Middle frontal gyrus (tissue), 1 donor: ENCODE measurements at regions not wholly inside any gene's neighbourhood (a gene's known extent, or its start where the extent isn't known, plus 50 kb on each side); places are given as distances from the start of the nearest gene placed in this dataset.

ENCODE experiments used
- DNase-seq: peaks from one replicate; pipeline ENCODE4 v3.0.0-alpha.2; 2015; ENCODE audit warnings: low spot score; ENCODE audit errors: extremely low spot score

DNA sequence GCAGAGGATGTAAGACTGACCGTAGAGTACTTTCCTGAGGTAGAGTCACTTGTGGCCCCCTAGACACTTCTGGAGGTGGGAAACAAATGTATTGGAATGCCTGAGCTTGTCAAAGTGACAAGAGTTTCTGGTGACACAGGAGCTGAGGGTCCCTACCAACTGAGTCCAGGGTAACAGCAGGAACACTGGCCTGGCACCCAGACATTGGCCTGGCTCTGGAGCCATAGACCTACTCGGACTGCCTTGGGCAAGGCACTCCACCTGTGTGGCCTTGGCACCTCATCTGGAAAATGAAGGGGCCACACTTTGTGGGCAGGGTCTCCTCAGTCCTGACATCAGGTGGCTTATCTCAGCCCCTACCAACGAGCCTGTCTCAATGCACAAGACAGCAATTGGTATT, 398.2 kb upstream of the CELF4 start:
- no peak for DNase-seq

DNA sequence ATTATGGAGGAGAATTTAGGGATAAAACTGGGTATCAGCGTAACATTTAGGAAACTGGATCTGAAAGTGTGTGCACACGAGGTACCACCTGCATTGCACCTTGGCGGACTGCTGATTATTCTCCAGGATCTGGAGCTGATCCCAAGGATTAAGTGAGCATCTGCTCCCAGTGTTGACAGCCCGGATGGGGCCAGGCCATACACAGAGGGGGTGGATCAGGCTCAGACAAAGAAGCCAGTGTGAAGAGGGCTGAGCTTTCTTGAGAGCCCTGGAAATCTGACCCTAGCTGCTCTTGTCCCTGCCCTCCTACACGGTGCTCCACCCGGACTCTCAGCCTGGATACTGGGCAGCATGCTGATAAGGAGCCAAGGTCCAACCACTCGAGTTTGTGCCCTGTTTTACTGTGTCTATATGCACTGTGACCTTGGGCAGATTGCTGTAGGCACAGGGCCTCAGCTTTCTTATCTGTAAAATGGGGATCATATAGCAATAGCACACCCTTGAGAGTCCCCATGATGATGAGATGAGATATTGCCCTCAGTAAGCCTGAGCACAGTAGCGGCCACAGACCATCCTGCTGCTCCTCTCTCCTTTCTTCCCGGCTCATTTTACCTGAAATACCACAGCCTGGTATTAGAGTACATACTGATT, 396.8 kb upstream of the CELF4 start:
- no peak for DNase-seq

DNA sequence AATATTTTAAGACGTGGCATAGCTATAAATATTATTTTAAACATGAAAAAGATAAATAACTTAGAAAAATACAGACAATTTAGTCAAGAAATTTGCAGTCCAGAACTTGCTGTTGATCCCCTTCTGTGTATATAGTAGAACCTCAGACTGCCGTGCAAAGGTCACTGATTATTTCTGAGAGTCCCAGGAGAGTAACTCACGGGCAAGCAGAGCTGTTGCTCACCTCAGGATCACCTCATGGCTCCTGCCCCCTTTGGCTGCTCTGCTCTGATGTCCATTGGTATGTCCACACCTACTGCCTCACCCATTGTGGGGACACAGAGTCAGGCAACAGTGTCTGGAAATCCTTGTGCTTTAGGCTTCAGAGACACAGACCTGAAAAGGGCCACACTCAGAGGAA, 392.9 kb upstream of the CELF4 start:
- DNase-seq: no peak

DNA sequence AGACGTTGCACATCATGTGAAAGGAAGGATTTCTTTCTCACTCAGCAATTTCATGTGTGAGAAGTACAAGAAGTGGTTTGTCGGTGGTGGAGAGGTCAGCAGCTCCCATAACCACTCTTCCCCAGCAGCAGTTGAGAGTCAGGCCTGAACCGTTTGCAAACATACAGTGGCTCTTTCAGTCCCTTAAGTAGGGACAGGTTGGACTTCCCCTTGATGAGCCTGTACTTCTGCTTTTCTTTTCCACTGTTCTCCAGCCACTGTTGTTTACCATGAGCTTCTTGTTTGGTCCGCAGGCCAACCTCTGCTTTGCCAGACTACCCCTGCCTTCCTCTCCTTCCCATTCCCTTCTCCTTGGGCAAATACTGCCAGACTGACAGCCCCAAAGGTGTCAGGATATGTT, 391.3 kb upstream of the CELF4 start:
- no peak for DNase-seq

DNA sequence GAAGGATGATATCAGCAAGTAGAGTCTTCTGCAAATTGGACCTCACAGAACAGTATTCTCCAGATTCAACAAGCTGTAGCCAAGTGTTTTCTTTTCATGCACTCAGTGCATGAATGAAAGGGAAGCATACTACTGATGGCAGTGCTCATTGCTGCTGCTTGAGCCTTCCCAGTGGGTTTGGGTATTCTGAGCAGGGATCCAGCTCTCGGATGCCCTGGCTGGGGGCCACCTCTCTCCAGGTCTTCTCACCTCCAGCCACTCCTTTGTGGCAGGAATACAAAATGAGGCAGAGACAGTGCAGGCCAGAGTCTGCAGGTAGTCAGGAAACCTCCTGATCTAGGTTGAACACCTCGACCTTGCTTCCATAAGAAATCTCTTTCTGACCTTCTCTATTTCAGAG, 390.4 kb upstream of the CELF4 start:
- no peak for DNase-seq

DNA sequence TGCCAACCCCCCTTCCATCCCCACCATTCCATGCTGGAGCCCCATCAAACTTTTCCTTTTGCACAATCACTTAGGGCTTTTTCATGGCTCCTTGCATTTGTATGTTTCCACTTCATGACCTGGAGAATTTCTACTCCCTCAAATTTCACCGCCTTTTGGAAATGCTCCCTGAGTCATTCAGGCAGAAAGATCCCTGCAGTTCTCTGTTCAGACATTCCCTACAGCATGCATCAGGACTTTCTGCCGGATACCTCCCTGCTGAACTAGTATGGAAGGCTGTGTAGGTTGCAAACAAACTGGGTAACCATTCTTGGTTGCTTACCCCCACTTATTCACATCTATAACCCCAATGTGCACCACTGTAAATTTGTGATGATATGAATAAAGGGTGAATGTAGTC, 389.6 kb upstream of the CELF4 start:
- DNase-seq: no peak

DNA sequence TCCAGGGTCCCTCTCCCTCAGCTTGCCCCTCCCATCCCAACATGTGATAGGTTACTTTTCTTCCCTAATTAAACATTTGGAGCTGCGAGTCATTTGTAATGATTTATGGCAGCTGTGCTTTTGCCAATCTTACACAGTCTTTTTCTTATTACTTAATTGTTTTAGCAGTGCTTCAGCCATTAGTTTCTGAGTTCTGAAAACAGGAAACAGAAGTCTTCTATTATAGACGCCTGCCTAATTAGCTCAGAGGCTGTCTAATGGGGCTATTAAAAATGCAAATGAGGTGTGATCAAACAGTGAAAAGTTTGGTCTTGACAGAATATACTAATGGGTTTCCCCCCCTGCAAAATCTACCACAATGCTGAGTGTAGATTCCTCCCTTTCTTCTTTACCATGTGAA, 388.3 kb upstream of the CELF4 start:
- no peak for DNase-seq

DNA sequence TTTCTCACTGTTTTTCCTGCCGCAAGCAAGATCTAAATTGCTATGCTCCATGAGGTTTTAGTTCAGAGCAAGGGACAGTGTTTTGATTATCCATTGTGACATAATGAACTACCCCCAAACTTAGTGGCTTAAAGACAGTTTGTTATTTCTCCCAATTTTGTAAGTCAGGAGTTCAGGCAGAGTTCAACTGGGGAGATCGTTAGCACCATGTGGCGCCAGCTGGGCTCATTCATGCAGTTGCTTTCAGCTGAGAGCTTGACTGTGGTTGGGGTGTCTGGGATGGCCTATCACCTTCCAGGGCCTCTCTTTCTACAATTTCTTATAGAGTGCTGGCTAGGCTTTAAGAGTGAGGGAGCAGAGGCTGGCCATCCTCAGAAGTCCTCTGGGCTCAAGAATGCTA, 382.9 kb upstream of the CELF4 start:
- no peak for DNase-seq

DNA sequence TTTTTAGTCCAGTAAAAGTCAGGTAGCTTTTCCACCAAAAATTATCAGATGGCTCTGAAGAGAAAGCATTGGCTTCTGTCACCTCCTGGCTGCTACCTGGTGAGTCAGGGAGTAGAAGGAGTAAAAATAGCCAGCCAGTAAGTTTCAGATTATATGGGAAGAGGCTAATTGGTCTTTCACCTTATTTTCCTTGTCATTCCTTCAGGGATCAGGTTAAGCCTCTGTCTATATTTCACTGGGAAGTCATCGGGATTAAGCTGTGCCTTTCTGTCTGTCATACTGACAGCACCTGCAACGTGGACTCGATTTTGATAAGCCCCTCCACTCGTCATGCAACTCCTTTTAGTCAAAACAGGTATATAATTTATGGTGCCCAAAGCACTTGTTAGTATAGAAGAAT, 380.7 kb upstream of the CELF4 start:
- DNase-seq: no peak

DNA sequence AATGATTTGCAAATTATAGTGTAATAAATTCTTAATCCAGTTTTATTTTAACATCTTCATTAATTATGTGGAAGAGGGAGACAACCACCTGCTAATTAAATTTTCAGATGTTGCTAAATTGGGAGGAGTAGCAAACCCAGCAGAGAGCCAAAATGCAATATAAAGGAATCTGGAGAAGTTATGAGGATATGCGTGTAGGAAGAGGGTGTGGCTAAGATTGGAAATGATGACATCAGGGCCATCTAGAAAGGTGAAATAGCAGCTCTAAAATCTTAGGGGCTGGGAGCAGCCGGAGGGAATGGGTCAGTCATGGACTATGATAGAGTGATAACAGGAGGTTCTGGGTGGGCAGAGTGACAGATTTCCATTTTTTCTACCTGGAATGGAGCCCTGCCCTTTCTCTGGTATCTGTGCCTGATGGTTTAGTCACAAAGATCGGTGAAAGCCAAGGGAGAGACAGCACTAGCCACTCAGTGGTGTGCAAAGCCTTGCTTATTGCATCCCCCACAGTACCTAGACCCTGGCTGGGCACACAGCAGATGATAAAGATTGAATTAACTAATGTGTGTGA, 379.2 kb upstream of the CELF4 start:
- no peak for DNase-seq

DNA sequence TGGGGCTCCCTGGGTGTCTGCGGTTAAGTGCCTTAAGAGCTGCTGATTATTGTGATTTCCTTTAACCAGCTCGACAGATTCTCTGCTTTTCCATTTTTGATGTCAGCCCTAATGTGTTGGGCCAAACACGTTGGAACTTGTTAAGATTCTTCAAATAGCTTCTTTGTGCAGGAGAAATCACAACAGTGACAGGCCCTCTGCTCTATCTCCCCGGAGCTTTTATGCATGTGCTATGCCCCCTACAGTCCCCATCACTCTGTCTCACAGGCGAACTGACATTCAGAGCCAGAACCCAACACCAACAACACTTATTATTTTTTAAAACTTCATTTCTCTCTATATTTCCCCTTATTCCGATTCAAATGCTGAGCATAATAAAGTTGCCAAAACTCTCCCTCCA, 371.7 kb upstream of the CELF4 start:
- DNase-seq: no peak

DNA sequence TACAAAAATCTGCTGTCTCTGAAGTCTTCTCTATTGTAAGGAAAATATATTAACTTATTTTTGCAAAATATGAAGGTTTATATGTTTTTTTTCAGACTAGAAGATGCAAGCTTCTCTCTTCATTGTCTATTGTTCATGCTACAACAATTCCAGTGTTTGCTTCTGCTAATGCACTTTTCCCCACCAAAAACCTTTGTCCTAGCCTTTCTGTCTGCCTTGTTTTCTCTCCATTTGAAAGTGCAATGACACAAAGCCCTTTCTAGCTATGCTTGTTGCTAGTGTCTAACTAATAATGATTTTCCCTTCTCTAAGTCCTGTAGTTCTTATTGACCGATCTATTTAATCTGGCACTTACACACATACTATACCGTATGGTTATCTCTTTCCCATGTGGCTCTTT, 369.5 kb upstream of the CELF4 start:
- DNase-seq: no peak

DNA sequence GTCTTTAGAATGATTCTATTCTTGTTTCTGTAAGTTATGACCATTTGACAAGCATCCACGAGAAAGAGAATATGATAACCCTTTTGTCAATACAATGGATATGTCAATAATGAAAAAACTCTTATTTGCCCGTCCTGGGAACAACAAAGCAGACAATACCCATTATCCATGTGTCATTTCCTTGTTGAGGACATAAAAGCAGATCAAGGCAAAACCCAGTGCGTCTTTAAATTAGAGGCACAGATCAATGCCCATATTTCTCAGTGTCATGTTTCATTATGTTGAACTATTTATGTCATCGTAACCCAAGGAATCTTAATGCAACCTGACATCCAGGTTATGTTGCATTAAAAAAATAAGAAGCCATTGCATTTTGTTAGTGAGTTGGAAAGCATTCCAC, 365.0 kb upstream of the CELF4 start:
- DNase-seq: no peak

DNA sequence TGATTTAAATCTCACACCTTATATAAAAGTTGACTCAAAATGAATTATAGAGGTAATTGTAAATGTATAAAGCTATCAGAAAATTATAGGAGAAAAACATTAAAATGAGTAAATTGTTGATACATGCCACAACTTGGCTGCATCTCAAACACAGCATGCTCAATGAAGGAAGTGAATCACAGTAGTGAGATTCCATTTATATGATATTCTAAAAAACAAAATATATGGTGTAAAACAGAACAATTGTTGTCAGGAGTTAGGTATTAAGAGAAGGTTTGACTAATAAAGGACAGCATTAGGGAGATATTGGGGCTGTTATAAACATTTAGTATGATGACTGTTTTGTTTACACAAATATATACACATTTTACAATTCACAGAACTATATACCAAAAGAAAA, 356.6 kb upstream of the CELF4 start:
- no peak for DNase-seq

DNA sequence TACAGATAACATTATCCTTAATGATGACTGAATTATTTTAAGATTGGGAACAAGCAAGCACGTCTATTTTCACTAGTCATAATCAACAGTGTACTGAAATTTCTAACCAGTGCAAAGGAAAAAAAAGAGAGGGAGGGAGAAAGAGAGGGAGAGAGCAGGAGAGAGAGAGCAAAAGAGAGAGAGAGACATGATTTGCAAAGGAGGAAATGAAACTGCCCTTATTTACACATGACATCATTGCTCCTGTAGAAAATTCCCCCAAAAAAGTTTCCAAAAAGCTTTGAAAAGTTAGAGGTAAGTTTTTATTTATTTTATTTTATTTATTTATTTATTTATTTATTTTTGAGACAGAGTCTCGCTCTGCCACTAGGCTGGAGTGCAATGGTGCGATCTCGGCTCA, 355.3 kb upstream of the CELF4 start:
- DNase-seq: no peak

DNA sequence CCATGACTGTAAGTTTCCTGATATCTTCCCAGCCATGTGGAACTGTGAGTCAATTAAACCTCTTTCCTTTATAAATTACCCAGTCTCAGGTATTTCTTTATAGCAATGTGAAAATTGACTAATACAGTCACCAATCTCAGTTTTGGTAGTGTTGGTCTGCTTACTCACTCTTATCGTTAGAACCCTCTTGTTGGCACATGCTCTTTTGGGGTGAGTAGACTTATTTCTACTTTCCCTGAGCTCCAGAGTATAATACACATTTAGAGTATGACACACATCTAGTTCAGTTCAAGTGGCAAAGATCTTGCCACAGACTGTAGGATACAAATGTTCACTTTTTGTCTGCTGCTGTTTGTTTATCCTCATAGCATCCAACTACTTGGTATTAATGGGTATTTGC, 347.5 kb upstream of the CELF4 start:
- DNase-seq: no peak

DNA sequence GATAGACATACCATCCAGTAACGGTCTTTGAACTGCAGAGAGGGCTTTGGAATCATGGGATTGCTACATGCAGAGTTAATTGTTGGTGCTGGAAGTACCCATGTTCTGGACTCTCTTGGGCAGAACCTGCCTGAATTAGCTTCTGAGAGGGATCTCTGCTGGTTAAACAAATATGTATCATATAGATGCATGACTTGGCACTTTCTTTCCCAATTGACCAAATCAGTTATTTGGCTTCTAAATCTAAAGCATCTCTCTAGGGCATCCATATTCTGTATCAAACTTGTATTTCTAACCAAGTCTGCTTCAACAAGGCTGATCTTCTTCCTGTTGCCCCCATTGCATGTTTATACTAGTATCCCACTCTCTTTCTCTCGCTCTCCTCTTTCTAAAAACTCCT, 336.7 kb upstream of the CELF4 start:
- no peak for DNase-seq

DNA sequence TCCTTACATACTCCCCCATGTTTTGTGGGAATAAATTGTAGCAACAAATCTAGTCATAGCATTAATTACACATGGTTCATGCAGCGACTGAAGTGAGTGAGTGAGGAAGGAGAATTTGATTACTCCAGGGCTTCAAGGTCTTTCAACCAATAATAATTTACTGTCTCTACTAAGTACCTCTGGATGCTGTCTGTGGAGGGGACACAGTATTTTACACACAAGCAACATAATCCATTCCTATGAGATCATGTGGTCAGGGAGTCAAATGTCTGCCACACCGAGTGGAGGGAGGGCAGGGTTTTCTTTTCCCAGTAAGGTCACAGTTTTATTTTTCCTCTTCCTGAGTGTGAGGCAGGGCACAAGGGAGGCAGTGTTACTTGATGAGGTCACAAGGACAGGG, 334.7 kb upstream of the CELF4 start:
- no peak for DNase-seq

DNA sequence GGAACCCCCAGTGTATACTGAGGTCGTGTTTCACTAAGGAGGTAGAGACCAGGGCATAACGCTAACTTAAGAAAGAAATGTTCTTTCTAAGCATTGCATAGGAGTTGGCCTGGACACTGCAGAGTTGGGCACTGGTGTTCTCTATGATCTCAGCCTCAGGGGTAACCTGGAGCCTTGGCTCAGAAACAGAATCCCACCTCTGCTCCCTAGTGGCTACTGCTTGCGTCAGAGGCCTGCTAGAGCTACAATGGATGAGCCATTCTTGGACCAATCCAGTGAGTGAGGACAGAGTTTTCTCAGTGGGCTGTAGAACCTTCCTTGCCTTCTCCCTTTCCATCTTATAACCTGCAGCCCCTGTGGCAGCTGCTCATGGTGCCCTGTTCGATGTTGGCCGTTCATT, 324.4 kb upstream of the CELF4 start:
- DNase-seq: no peak

DNA sequence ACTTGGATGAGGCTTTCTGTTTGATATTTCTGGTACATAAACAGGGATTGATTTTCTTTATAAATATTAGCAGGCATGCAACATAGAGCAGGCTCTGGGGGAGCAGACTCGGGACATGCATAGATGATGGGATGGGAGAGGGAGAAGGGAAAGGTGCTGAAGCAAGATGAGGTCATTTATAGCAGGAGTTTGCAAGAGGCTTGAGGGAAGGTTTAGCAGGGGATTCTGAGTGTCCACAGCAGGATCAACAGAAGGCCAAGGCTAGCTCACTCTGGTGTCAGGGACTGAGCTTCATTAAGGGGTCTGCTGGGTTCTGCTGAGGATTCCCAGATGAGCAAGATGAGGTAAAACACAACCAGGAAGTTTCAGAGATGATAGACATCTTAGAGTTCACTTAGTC, 309.1 kb upstream of the CELF4 start:
- no peak for DNase-seq

DNA sequence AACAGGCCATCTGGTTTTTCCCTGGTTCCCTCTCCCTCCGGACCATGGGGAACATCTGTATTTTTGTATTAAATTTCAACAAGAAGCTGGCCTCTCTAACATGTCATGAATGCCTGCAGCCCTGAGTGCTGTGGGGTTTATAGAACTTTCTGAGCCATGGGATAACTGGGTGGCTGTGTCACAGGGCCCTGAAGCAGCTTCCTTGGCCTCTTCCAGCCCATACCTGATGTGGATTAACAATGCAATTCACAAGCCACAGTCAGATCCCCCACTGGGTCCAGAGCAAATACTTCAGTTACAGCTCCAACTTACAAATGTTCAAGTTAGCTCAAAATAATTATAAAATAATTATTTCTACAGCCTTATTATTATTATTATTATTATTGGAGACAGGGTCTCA, 307.8 kb upstream of the CELF4 start:
- no peak for DNase-seq

DNA sequence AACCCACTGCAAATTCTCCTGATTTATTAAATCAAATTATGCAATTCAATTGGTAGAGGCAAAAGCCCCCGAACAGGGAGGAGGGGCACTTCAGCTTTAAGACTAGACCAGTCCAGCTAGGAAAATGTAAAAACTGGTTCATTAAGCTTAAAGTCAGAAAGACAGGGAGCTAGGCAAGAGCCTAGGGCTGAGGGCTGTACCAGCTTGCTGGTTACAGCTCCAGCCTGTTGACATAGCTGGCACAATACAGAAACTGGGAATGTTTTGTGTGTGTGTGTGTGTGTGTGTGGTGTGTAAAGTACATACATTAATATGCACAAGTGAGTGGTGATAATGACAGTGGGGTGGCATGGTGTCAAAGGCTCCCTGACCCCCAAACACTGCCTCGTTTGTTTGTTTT, 307.0 kb upstream of the CELF4 start:
- DNase-seq: no peak

DNA sequence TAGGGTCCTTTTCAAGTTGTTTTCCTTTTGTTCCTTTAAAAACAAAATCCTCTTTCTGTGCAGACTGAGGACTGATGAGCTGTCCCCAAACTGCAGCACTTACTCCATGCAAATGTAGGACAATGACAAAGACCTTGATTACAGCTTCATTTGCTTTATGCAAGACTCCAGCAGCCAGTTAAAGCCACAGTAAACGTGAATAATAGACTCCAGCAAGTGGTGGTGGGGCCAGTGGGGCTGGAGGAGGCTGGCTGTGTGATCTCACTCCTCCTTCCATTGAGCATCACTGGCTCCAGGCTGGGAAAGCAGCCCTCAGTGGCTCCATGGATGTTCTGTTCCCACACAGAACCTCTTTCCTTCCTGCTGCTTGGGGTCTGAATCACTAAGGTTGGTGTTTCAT, 306.0 kb upstream of the CELF4 start:
- no peak for DNase-seq

DNA sequence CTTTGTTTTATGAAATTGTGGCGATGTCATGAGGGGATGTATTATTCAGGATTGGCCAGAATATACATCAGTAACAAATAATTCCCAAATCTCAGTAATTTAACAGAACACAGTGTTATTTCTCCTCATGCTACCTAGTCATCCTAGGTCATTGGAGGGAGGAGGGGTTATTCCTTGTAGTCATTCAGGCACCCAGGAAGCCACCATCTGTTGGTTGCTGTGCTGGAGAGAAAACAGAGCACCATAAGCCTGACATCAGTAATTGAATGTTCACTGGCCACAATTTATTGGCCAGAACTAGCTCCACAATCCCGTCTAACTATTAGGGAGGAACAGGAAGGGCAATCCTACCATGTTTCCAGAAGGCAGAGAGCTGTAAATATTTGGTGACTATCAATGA, 303.5 kb upstream of the CELF4 start:
- no peak for DNase-seq
